IPS-15b (cell line): ENCODE measurements at regions not wholly inside any gene's neighbourhood (a gene's known extent, or its start where the extent isn't known, plus 50 kb on each side); places are given as distances from the start of the nearest gene placed in this dataset.
A peak's percentile ranks its signal among the peaks of the same experiment; 100 is the strongest.
"Not testable (repeated sequence)": the region's sequence is repeated elsewhere in the genome, so short reads cannot be mapped to it uniquely, and the experiment has no call there.

Experiments used
- H3K27me3 ChIP-seq: one replicate; pipeline ENCODE4 v1.6.1; 2013; ENCODE audit warnings: low read length; ENCODE audit not compliant: control insufficient read depth, insufficient read depth
- H3K36me3 ChIP-seq: one replicate; pipeline ENCODE4 v1.6.1; 2013; ENCODE audit warnings: low read length; ENCODE audit not compliant: control insufficient read depth, insufficient read depth
- H3K4me1 ChIP-seq: one replicate; pipeline ENCODE4 v1.6.1; 2013; ENCODE audit warnings: mild to moderate bottlenecking, low read length; ENCODE audit not compliant: control insufficient read depth, insufficient read depth
- H3K4me3 ChIP-seq: one replicate; pipeline ENCODE4 v1.5.1; 2013; ENCODE audit warnings: low read depth, low read length
- H3K9ac ChIP-seq: one replicate; pipeline ENCODE4 v1.6.1; 2013; ENCODE audit warnings: low read depth, mild to moderate bottlenecking, low read length
- H3K9me3 ChIP-seq: one replicate; pipeline ENCODE4 v1.6.1; 2013; ENCODE audit warnings: mild to moderate bottlenecking, low read length; ENCODE audit not compliant: control insufficient read depth, insufficient read depth

DNA sequence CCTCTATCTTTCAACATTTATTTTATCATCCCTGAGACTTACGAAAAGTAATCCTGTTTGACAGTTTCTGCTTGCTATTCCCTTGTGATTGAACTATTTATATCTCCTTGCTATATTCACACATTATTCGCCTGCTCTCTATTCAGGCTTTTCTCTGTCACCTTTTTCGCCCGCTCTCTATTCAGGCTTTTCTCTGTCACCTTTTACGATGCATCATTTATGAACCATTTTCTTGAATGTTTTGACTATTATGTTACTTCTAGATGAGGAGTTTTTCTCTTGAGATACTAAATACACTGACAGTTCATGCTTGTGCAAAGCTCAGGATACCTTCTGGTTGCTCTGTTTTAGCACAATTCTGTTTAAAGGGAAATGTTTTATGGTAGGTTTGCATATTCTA, 143.3 kb upstream of the VSTM2A start:
- no peak overlapping the region for H3K4me3 ChIP-seq
- no peak overlapping the region for H3K9ac ChIP-seq
- H3K9me3 ChIP-seq: no peaks in the 10 kb centered on the region
- H3K4me1 ChIP-seq: no peaks in the 10 kb centered on the region
- H3K27me3 ChIP-seq: no peaks in the 10 kb centered on the region
- no peaks in the 10 kb centered on the region for H3K36me3 ChIP-seq

DNA sequence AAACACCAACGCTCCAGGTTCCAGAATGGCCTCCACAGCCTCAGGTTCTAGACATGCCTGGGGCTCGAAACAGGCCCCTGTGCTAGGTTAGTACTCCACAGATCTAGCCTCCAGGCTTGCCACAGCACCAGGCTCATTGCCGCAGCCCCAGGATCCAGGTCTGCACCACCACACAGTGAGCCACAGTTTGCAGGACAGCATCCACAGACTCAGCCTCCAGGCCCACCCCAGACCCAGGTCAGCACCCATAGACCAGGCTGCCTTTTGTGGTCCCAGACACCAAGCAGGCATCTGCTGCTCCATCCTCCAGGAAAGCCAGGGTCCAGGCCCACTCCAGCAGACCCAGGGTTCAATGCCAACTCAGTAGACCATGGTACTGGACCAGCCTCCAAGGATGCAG, 132.3 kb upstream of the VSTM2A start:
- Histone ChIP-seq H3K9me3 (no peaks in the 10 kb centered on the region), H3K4me3 (no peak overlapping the region), H3K27me3 (no peaks in the 10 kb centered on the region), H3K36me3 (no peaks in the 10 kb centered on the region), H3K9ac (no peak overlapping the region), H3K4me1 (no peaks in the 10 kb centered on the region)

DNA sequence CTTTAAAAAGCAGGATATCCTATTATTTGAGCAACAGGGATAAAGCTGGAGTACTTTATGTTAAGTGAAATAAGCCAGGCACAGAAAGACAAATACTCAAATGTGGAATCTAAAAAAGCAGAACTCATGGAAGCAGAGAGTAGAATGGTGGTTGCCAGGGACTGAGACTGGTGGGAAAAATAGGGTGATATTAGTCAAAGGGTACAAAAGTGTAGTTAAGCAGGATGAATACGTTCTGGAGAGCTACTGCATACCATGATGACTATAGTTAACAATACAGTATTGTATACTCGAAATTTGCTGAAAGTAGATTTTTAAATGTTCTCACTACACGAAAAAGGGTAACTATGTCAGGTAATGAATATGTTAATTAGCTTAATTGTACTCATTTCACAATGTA, 125.5 kb upstream of the VSTM2A start:
- no peaks in the 10 kb centered on the region for H3K9me3 ChIP-seq

DNA sequence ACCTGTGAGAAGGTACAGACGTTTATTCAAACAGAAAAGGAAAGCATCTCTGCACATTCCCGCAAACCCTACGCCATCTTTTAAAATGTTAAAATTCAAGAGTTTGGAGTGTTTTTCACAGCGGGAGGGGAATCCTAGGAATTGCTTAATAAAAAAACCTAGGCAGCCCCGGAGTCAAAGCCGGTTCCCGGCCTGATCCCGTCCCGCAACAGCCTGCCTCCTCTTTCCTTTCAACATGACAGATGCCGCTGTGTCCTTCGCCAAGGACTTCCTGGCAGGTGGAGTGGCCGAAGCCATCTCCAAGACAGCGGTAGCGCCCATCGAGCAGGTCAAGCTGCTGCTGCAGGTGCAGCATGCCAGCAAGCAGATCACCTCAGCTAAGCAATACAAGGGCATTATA, 123.0 kb upstream of the VSTM2A start:
- no peak overlapping the region for H3K9ac ChIP-seq
- H3K36me3 ChIP-seq: no peaks in the 10 kb centered on the region
- H3K27me3 ChIP-seq: peaks cover 5% of the 10 kb centered on the region
- peak overlapping the region; percentile 15 for H3K4me3 ChIP-seq
- H3K4me1 ChIP-seq: peaks cover 3% of the 10 kb centered on the region
- no peaks in the 10 kb centered on the region for H3K9me3 ChIP-seq

More for the DNA sequence above, 125.5 kb upstream of the VSTM2A start:
- Histone ChIP-seq H3K9ac (no peak overlapping the region), H3K4me1 (peaks cover 3% of the 10 kb centered on the region), H3K36me3 (no peaks in the 10 kb centered on the region), H3K27me3 (peaks cover 5% of the 10 kb centered on the region), H3K4me3 (no peak overlapping the region)

DNA sequence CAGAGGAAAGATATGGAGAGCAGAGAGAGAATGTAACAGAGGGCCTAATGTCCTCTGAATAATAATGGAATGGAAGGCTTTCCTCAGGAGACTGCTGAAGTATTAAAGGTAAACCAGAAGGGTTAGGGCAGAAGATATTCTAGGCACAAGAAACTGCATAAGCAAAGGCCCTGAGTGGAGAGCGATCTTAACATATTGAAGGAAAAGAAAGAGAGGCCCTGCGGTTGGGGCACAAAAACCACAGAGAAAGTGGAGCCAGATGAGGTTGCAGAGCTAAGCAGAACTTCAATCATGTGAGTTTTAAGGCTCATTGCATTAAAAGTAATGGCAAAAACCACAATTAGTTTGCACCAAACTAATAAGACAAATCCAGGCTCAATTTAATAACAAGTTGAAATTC, 115.8 kb upstream of the VSTM2A start:
- Histone ChIP-seq H3K4me1 (no peaks in the 10 kb centered on the region), H3K36me3 (no peaks in the 10 kb centered on the region), H3K27me3 (no peaks in the 10 kb centered on the region), H3K4me3 (no peak overlapping the region), H3K9me3 (no peaks in the 10 kb centered on the region), H3K9ac (no peak overlapping the region)

DNA sequence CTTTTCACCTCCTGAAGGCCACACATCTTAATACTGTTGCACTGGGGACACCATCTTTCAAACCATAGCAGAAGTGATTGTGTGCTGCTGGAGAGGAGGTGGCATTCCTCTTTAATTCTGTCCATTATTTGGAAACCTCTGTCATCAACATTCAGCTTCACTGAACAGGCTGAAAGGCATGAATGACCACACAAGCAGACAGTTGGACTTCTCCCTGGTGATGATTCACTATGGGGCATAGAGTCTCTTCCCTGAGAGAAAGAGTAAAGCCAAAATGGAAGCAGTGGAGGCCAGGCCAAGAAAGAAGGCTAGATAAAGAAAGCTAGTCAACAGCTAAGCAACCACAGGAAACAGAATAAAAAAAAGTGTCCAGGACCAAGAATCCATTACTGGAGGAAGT, 113.1 kb upstream of the VSTM2A start:
- H3K27me3 ChIP-seq: no peaks in the 10 kb centered on the region
- no peaks in the 10 kb centered on the region for H3K36me3 ChIP-seq
- H3K9me3 ChIP-seq: no peaks in the 10 kb centered on the region
- no peak overlapping the region for H3K9ac ChIP-seq
- H3K4me3 ChIP-seq: no peak overlapping the region
- no peaks in the 10 kb centered on the region for H3K4me1 ChIP-seq

DNA sequence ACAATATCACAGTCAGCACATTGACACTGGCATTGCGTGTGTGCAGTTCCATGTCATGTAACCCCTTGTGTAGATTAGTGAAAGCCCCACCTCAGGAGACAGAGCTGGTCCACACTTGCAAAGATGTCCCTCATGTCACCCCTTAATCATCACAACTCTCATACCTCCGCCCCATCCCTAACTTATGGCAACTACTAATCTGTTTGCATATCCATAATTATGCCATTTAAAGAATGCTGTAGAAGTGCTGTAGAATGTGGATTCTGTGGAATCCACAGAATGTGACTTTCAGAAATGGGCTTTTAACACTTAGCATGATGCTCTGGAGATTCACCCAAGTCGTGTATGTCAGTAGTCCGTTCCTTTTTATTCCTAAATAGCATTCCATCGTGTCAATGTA, 102.8 kb upstream of the VSTM2A start:
- Histone ChIP-seq H3K36me3 (no peaks in the 10 kb centered on the region), H3K4me1 (no peaks in the 10 kb centered on the region)

DNA sequence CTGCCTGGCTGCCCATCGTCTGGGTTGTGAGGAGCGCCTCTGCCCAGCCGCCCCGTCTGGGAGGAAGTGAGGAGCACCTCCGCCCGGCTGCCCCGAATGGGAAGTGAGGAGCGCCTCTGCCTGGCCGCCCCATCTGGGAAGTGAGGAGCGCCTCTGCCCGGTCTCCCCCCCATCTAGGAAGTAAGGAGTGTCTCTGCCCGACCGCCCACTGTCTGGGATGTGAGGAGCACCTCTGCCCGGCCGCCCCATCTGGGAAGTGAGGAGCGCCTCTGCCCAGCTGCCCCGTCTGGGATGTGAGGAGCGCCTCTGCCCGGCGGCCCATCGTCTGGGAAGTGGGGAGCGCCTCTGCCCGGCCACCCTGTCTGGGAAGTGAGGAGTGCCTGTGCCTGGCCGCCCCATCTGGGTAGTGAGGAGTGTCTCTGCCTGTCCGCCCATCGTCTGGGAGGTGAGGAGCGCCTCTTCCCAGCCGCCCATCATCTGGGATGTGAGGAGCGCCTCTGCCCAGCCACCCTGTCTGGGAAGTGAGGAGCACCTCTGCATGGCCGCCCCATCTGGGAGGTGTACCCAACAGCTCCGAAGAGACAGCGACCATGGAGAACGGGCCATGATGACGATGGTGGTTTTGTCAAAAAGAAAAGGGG, 98.0 kb upstream of the VSTM2A start:
- H3K4me1 ChIP-seq, H3K4me3 ChIP-seq, H3K9me3 ChIP-seq, H3K27me3 ChIP-seq, H3K9ac ChIP-seq, H3K36me3 ChIP-seq: not testable (repeated sequence)

More for the DNA sequence above, 102.8 kb upstream of the VSTM2A start:
- H3K9ac ChIP-seq: no peak overlapping the region
- no peak overlapping the region for H3K4me3 ChIP-seq
- H3K27me3 ChIP-seq: no peaks in the 10 kb centered on the region
- no peaks in the 10 kb centered on the region for H3K9me3 ChIP-seq

DNA sequence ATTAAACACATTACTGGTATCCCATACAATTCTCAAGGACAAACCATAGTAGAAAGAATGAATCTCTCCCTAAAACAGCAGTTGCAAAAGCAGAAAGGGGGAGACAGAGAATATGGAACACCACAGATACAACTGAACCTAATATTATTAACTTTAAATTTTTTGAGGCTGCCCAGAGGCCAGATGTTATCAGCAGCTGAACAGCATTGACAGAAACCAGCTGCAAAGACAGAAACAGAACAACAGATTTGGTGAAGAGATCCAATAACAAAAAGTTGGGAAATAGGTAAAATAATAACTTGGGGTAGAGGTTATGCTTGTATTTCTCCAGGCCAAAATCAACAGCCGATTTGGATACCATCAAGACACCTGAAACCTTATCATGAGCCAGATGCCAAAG, 89.0 kb upstream of the VSTM2A start:
- H3K36me3 ChIP-seq, H3K9ac ChIP-seq, H3K4me1 ChIP-seq, H3K27me3 ChIP-seq, H3K4me3 ChIP-seq: not testable (repeated sequence)
- peaks cover 12% of the 10 kb centered on the region for H3K9me3 ChIP-seq

DNA sequence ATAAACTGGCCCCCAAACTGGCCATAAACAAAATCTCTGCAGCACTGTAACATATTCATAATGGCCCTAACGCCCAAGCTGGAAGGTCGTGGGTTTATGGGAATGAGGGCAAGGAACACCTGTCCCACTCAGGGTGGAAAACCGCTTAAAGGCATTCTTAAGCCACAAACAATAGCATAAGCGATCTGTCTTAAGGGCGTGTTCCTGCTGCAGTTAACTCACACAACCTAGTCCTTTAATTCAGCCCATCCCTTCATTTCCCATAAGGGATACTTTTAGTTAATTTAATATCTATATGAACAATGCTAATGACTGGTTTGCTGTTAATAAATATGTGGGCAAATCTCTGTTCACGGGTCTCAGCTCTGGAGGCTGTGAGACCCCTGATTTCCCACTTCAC, 87.5 kb upstream of the VSTM2A start:
- not testable (repeated sequence) for H3K4me1 ChIP-seq, H3K4me3 ChIP-seq, H3K27me3 ChIP-seq, H3K36me3 ChIP-seq, H3K9ac ChIP-seq
- H3K9me3 ChIP-seq: peaks cover 13% of the 10 kb centered on the region

DNA sequence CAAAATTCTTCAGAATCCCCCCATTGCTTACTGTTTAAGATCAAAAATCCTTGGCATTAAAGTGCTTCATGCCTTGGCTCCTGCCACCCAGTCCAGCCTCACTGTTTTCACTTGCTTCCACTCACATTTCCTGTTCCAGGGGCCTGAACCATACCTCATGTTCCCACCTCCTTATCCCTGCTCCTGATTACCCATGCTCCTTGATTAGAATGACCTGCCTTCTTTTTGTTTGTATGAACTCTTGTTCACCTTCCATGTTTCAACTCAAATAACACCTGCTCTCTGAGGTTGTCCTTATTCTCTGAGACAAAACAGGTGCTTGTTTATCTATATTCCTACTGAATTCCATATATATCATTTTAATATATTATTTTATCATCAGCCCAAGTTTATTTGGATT, 77.1 kb upstream of the VSTM2A start:
- H3K4me1 ChIP-seq: no peaks in the 10 kb centered on the region
- H3K9me3 ChIP-seq: no peaks in the 10 kb centered on the region
- H3K36me3 ChIP-seq: no peaks in the 10 kb centered on the region
- no peaks in the 10 kb centered on the region for H3K27me3 ChIP-seq
- H3K4me3 ChIP-seq: no peak overlapping the region
- no peak overlapping the region for H3K9ac ChIP-seq

DNA sequence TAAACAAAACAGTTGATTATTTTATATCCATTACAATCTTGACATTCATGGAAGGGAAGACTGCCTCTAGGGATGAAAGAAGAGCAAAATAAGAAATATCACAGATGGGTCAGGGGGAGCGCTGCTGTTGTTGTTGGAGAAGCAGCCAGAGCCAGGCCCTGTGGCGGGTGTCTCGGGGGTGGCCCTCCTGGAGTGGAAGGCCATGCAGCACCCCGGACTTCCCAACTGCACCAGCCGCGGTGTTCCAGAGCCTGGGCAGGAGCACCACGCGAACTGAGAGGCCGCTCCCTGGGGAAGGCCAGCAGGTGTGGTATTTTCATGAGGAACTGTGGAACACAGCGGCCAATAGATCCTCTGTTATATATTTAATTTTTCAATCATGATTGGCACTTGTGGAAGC, 72.4 kb upstream of the VSTM2A start:
- no peaks in the 10 kb centered on the region for H3K36me3 ChIP-seq
- no peak overlapping the region for H3K4me3 ChIP-seq
- H3K9ac ChIP-seq: no peak overlapping the region
- H3K27me3 ChIP-seq: no peaks in the 10 kb centered on the region
- no peaks in the 10 kb centered on the region for H3K4me1 ChIP-seq
- no peaks in the 10 kb centered on the region for H3K9me3 ChIP-seq
